Neural crest cell (in vitro differentiated cells): ENCODE measurements at regions not wholly inside any gene's neighbourhood (a gene's known extent, or its start where the extent isn't known, plus 50 kb on each side); places are given as distances from the start of the nearest gene placed in this dataset.

ENCODE experiments used
- DNase-seq: peaks from one replicate; pipeline ENCODE4 v3.0.0; 2021; ENCODE audit warnings: low read depth, mixed read lengths, low spot score
- H3K27ac Mint-ChIP-seq: one replicate; pipeline ENCODE4 v1.8.0; 2021; ENCODE audit warnings: mild to moderate bottlenecking, mixed read lengths; ENCODE audit not compliant: unreplicated experiment
- H3K27me3 Mint-ChIP-seq: 2 replicates; pipeline ENCODE4 v1.8.0; 2021; ENCODE audit warnings: low read depth, mild to moderate bottlenecking, mixed read lengths
- H3K36me3 Mint-ChIP-seq: 2 replicates; pipeline ENCODE4 v1.8.0; 2021; ENCODE audit warnings: low read depth, mild to moderate bottlenecking, mixed read lengths
- H3K4me1 Mint-ChIP-seq: 2 replicates; pipeline ENCODE4 v1.8.0; 2021; ENCODE audit warnings: mixed read lengths
- H3K4me3 Mint-ChIP-seq: one replicate; pipeline ENCODE4 v1.8.0; 2021; ENCODE audit warnings: mild to moderate bottlenecking, mixed read lengths
- H3K9me3 Mint-ChIP-seq: 2 replicates; pipeline ENCODE4 v1.8.0; 2021; ENCODE audit warnings: mixed read lengths
- TF ChIP-seq, protein P1 (sequence below): fragments of 200-600 bp; sonication (generic); conservative IDR thresholded peaks from 2 replicates; pipeline ENCODE4 v1.5.0; 2021; ENCODE audit warnings: antibody characterized with exemption, mild to moderate bottlenecking

GRCh38 chr3:110293660-110294059 is 778.0 kb upstream of the NECTIN3 start:
- Mint-ChIP-seq H3K27ac (no peak overlapping the region), H3K4me3 (no peak overlapping the region), H3K36me3 (peaks cover 9% of the 10 kb centered on the region), H3K27me3 (no peaks in the 10 kb centered on the region), H3K4me1 (no peaks in the 10 kb centered on the region), H3K9me3 (peaks cover 9% of the 10 kb centered on the region)
- TF ChIP-seq, protein P1, sequence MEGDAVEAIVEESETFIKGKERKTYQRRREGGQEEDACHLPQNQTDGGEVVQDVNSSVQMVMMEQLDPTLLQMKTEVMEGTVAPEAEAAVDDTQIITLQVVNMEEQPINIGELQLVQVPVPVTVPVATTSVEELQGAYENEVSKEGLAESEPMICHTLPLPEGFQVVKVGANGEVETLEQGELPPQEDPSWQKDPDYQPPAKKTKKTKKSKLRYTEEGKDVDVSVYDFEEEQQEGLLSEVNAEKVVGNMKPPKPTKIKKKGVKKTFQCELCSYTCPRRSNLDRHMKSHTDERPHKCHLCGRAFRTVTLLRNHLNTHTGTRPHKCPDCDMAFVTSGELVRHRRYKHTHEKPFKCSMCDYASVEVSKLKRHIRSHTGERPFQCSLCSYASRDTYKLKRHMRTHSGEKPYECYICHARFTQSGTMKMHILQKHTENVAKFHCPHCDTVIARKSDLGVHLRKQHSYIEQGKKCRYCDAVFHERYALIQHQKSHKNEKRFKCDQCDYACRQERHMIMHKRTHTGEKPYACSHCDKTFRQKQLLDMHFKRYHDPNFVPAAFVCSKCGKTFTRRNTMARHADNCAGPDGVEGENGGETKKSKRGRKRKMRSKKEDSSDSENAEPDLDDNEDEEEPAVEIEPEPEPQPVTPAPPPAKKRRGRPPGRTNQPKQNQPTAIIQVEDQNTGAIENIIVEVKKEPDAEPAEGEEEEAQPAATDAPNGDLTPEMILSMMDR = no peak
- no peak for DNase-seq

DNA sequence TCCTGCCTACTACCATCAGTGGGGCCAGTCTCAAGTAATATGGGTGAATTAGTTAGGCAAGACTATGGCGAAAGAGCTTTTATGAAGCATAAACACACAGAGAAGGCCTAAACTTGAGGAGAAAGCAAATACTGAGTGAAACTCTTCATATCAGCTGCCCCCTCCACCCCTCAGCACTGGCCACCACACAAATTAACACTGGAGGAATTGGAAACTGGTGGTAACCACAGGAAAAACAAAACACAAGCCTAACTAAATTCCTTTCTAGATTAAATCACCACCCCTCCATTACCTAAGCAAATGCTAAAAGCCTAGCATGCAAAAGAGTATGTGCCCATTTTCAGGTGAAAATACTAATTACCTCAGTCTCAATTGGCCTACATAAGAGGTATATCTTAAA is 774.7 kb upstream of the NECTIN3 start:
- Mint-ChIP-seq H3K27me3 (no peaks in the 10 kb centered on the region), H3K36me3 (peaks cover 9% of the 10 kb centered on the region), H3K4me1 (no peaks in the 10 kb centered on the region), H3K4me3 (no peak overlapping the region), H3K9me3 (peaks cover 9% of the 10 kb centered on the region), H3K27ac (no peak overlapping the region)
- TF ChIP-seq, protein P1 = no peak
- DNase-seq = no peak

- no peak overlapping the region for H3K27ac Mint-ChIP-seq
- H3K4me1 Mint-ChIP-seq = no peaks in the 10 kb centered on the region
- H3K36me3 Mint-ChIP-seq = no peaks in the 10 kb centered on the region
- no peak overlapping the region for H3K4me3 Mint-ChIP-seq
- no peak for DNase-seq
- TF ChIP-seq, protein P1 = no peak
- no peaks in the 10 kb centered on the region for H3K27me3 Mint-ChIP-seq
- H3K9me3 Mint-ChIP-seq = no peaks in the 10 kb centered on the region
Measured at GRCh38 chr3:110301781-110302180, 769.8 kb upstream of the NECTIN3 start.

GRCh38 chr3:110307065-110307809 is 764.4 kb upstream of the NECTIN3 start:
- Mint-ChIP-seq H3K27me3 (no peaks in the 10 kb centered on the region), H3K4me3 (no peak overlapping the region), H3K4me1 (peaks cover 4% of the 10 kb centered on the region), H3K36me3 (no peaks in the 10 kb centered on the region), H3K27ac (no peak overlapping the region), H3K9me3 (no peaks in the 10 kb centered on the region)
- TF ChIP-seq, protein P1 = no peak
- no peak for DNase-seq

DNA sequence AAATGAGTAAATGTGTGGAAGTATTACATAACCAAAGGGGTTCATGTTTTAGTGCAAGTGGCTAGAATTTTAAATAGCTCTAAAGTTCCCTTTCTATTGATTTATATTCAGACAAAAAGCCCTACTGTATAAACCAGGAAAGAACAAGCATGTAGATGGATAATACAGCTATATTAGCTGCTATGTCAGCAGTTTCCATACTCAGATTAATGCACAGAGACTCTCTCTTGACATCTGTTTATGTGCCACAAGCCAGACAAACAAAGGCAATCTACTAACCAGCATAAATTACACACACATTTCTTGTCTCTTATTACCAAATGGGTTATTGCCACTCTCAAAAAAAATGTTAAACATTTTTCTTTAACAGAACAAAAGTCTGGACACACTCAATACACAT is 760.1 kb upstream of the NECTIN3 start:
- Mint-ChIP-seq H3K27ac (no peak overlapping the region), H3K4me1 (peaks cover 4% of the 10 kb centered on the region), H3K4me3 (no peak overlapping the region), H3K9me3 (no peaks in the 10 kb centered on the region), H3K36me3 (no peaks in the 10 kb centered on the region), H3K27me3 (no peaks in the 10 kb centered on the region)
- DNase-seq = no peak
- TF ChIP-seq, protein P1 = no peak
